ENCODE measurements at regions not wholly inside any gene's neighbourhood (a gene's known extent, or its start where the extent isn't known, plus 50 kb on each side); places are given as distances from the start of the nearest gene placed in this dataset.

DNA sequence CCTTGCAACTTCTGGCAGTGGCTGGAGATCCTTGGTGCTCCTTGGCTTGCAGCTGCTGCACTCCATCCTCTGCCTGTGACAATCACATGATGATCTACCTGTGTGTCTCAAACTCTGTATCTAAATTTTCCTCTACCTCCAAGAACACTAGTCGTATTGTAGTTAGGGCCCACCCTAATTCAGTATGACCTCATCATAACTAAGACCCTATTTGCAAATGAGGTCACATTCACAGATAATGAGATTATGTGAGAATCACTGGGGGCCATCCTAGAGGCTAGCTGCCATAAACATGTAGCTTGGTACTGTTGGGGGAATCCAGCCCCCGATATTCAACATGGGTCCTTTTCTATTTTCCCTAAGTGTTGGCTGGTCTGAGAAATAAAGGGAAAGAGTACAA is 183.0 kb upstream of the SMLR1 start:
- no peaks in the 10 kb centered on the region for H3K9me3 ChIP-seq (replicated peaks; ENCODE audit: control insufficient read depth, insufficient read depth, low read depth, low read length)
- no peaks in the 10 kb centered on the region for H4K20me1 ChIP-seq (replicated peaks; ENCODE audit: control insufficient read depth, insufficient read depth, low read length)
- H3K4me2 ChIP-seq (ENCODE audit: insufficient read depth, low read length): no peak overlapping the region
- BruUV-seq (replicated peaks): no TSS peak
- no peaks in the 10 kb centered on the region for H3K36me3 ChIP-seq (ENCODE audit: control insufficient read depth, insufficient read depth, low read length)
- H3K79me2 ChIP-seq (ENCODE audit: control insufficient read depth, insufficient read depth, low read length): no peaks in the 10 kb centered on the region
- H3K27ac ChIP-seq (ENCODE audit: extremely low read depth, low read depth, low read length): no peak overlapping the region
- no peak overlapping the region for H3K4me3 ChIP-seq
- intact Hi-C loops (cut with micrococcal nuclease): no loop called here
- WGBS (ENCODE audit: insufficient coverage, low coverage, missing lambda C conversion rate): 0% methylated on average over 2 of the region's 2 CpGs
- no peak overlapping the region for H2AFZ ChIP-seq (ENCODE audit: low read depth, low read length)
- no peaks in the 10 kb centered on the region for H3K4me1 ChIP-seq (replicated peaks in 1 of 2; ENCODE audit: control insufficient read depth in 2 of 2, insufficient read depth in 2 of 2, low read length in 2 of 2)
- POLR2A ChIA-PET: no interaction called here
- DNase-seq (ENCODE audit: extremely low read depth in 1 of 4, low spot score in 3 of 4): no peak
- H3K9me1 ChIP-seq (ENCODE audit: control insufficient read depth, insufficient read depth, low read length): no peaks in the 10 kb centered on the region
- CTCF ChIA-PET (ENCODE audit: low intra/inter-chr PET ratio): no interaction called here
- no peak for FAIRE-seq
- no peak overlapping the region for H3K9ac ChIP-seq (ENCODE audit: insufficient read depth in 1 of 2, low read depth in 2 of 2, low read length in 2 of 2)
- TF ChIP-seq POLR2AphosphoS5 (IDR thresholded peaks at IDR 0.05; ENCODE audit: control insufficient read depth, insufficient read depth, low read depth, low read length) (no peak), CEBPZ (IDR thresholded peaks at IDR 0.05; ENCODE audit: borderline replicate concordance, low read depth, low read length) (no peak), MITF (IDR thresholded peaks at IDR 0.05) (no peak), SIX5 (IDR thresholded peaks at IDR 0.05; ENCODE audit: borderline replicate concordance in 1 of 2, insufficient read depth in 1 of 2, low read depth in 1 of 2, low read length in 2 of 2) (no peak), TOE1 (IDR thresholded peaks at IDR 0.05; ENCODE audit: borderline replicate concordance) (no peak), TOE1 (CRISPR knock-in tag; IDR thresholded peaks at IDR 0.05; ENCODE audit: borderline replicate concordance, low read depth) (no peak), ID3 (CRISPR knock-in tag; IDR thresholded peaks at IDR 0.05) (no peak), ID3 (tag; IDR thresholded peaks at IDR 0.05) (no peak), POLR2AphosphoS2 (IDR thresholded peaks at IDR 0.05; ENCODE audit: low read length) (no peak), FOXP4 (CRISPR knock-in tag; IDR thresholded peaks at IDR 0.05; ENCODE audit: borderline replicate concordance) (no peak), ZSCAN29 (IDR thresholded peaks at IDR 0.05) (no peak)
- TF ChIP-seq, protein P1, sequence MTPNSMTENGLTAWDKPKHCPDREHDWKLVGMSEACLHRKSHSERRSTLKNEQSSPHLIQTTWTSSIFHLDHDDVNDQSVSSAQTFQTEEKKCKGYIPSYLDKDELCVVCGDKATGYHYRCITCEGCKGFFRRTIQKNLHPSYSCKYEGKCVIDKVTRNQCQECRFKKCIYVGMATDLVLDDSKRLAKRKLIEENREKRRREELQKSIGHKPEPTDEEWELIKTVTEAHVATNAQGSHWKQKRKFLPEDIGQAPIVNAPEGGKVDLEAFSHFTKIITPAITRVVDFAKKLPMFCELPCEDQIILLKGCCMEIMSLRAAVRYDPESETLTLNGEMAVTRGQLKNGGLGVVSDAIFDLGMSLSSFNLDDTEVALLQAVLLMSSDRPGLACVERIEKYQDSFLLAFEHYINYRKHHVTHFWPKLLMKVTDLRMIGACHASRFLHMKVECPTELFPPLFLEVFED (CRISPR knock-in tag; conservative IDR thresholded peaks at IDR 0.05): no peak
- H3K27me3 ChIP-seq (ENCODE audit: control insufficient read depth in 2 of 2, insufficient read depth in 2 of 2, low read length in 2 of 2): no peaks in the 10 kb centered on the region
- ATAC-seq: no peak
- in situ Hi-C loops (cut with MboI): no loop called here
